ENCODE measurements at regions not wholly inside any gene's neighbourhood (a gene's known extent, or its start where the extent isn't known, plus 50 kb on each side); places are given as distances from the start of the nearest gene placed in this dataset.

DNA sequence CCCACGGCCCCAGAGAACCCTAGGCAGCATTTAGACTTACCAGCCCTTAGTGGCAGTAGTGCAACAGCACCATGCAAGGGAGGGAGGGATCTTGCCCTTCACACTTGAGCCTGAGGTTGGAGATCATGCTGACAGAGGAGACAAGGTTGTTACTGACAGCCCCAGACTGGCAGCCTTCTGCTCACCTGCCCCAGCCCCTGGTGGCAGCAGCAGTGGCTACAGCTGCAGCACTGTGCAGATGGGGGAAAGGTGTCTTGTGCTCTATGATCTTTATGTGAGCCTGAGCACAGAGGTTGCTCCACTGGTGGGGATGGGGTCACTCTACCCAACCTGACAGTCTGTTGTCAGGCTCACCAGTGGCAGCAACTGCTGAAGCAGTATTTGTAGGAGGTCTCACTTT is 501.2 kb upstream of the LRRTM4 start:
- no peaks in the 10 kb centered on the region for H3F3A ChIP-seq (ENCODE audit: low read depth)
- H3K27me3 ChIP-seq (ENCODE audit: insufficient read depth, low read length, poor library complexity, severe bottlenecking): no peaks in the 10 kb centered on the region
- no peak overlapping the region for H3K4me3 ChIP-seq (ENCODE audit: low read length, poor library complexity, severe bottlenecking)
- no peaks in the 10 kb centered on the region for H3K79me2 ChIP-seq (ENCODE audit: insufficient read depth, low read length)
- no peaks in the 10 kb centered on the region for H3K36me3 ChIP-seq (ENCODE audit: insufficient read depth, low read length)
- H4K20me1 ChIP-seq (ENCODE audit: insufficient read depth, low read length, poor library complexity, severe bottlenecking): no peaks in the 10 kb centered on the region
- H3K4me1 ChIP-seq (ENCODE audit: insufficient read depth, low read length, poor library complexity, severe bottlenecking): no peaks in the 10 kb centered on the region
- H3K9me2 ChIP-seq (replicated peaks; ENCODE audit: low read depth, low read length): no peaks in the 10 kb centered on the region
- H2AFZ ChIP-seq (ENCODE audit: low read length): no peak overlapping the region
- no peaks in the 10 kb centered on the region for H3K9me3 ChIP-seq (ENCODE audit: insufficient read depth, low read depth, low read length)
- TF ChIP-seq EZH2phosphoT487 (IDR thresholded peaks at IDR 0.05; ENCODE audit: borderline replicate concordance): no peak
- TF ChIP-seq, protein P1, sequence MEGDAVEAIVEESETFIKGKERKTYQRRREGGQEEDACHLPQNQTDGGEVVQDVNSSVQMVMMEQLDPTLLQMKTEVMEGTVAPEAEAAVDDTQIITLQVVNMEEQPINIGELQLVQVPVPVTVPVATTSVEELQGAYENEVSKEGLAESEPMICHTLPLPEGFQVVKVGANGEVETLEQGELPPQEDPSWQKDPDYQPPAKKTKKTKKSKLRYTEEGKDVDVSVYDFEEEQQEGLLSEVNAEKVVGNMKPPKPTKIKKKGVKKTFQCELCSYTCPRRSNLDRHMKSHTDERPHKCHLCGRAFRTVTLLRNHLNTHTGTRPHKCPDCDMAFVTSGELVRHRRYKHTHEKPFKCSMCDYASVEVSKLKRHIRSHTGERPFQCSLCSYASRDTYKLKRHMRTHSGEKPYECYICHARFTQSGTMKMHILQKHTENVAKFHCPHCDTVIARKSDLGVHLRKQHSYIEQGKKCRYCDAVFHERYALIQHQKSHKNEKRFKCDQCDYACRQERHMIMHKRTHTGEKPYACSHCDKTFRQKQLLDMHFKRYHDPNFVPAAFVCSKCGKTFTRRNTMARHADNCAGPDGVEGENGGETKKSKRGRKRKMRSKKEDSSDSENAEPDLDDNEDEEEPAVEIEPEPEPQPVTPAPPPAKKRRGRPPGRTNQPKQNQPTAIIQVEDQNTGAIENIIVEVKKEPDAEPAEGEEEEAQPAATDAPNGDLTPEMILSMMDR (conservative IDR thresholded peaks at IDR 0.05; ENCODE audit: low read length): no peak
- H3K9ac ChIP-seq (ENCODE audit: low read depth, low read length, poor library complexity, severe bottlenecking): no peak overlapping the region
- H3K4me2 ChIP-seq (ENCODE audit: low read depth, low read length, poor library complexity, severe bottlenecking): no peak overlapping the region

DNA sequence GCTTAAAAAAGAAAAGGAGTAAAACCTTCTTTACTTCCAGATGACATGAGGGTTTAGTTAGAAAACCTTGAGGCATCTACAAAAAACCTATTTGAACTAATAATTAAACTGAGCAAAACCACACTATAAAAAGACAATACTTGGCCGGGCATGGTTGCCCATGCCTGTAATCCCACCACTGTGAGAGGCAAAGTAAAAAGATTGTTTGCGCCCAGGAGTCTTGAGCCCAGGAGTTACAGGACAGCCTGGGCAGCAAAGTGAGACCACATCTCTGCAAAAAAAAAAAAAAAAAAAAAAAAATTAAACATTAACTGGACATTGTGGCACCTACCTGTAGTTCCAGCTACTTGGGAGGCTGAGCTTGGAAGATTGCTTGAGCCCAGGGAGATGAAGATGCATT is 502.8 kb upstream of the LRRTM4 start:
- no peak for TF ChIP-seq EZH2phosphoT487 (IDR thresholded peaks at IDR 0.05; ENCODE audit: borderline replicate concordance)
- TF ChIP-seq, protein P1 (conservative IDR thresholded peaks at IDR 0.05; ENCODE audit: low read length): no peak
- Histone ChIP-seq H4K20me1 (ENCODE audit: insufficient read depth, low read length, poor library complexity, severe bottlenecking) (no peaks in the 10 kb centered on the region), H3K9me2 (replicated peaks; ENCODE audit: low read depth, low read length) (no peaks in the 10 kb centered on the region), H3K9me3 (ENCODE audit: insufficient read depth, low read depth, low read length) (no peaks in the 10 kb centered on the region), H3K79me2 (ENCODE audit: insufficient read depth, low read length) (no peaks in the 10 kb centered on the region), H3K9ac (ENCODE audit: low read depth, low read length, poor library complexity, severe bottlenecking) (no peak overlapping the region), H3K36me3 (ENCODE audit: insufficient read depth, low read length) (no peaks in the 10 kb centered on the region), H2AFZ (ENCODE audit: low read length) (no peak overlapping the region), H3K4me1 (ENCODE audit: insufficient read depth, low read length, poor library complexity, severe bottlenecking) (no peaks in the 10 kb centered on the region), H3K27me3 (ENCODE audit: insufficient read depth, low read length, poor library complexity, severe bottlenecking) (no peaks in the 10 kb centered on the region), H3K4me2 (ENCODE audit: low read depth, low read length, poor library complexity, severe bottlenecking) (no peak overlapping the region), H3K4me3 (ENCODE audit: low read length, poor library complexity, severe bottlenecking) (no peak overlapping the region), H3F3A (ENCODE audit: low read depth) (no peaks in the 10 kb centered on the region)

DNA sequence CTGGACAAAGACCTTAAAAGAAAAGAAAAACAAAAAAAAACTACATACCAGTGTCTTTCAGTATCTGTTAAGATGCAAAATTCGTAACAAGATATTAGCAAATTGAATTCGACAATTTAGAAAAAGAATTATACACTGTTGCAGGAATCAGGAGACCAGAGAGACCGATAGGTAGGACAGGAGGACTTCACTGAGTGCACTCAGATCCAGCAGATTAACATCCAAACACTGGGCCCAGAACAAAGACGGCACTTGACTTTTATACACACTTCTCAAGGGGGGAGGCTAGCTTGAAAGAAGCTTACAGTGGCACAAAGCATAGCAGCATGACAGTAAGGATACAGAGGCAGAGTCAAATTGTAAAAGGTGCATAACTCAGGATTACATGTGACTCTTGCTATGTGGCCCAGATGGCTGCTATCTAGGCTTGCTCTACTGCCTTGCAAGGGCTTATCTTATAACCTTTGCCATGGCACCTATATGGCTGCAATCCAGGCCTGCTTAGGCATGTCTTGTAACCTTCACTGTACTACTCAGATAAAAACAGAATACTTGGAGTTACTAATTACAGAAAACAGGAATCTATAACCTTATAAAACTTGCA is 507.3 kb upstream of the LRRTM4 start:
- H3K9ac ChIP-seq (ENCODE audit: low read depth, low read length, poor library complexity, severe bottlenecking): no peak overlapping the region
- H3K4me1 ChIP-seq (ENCODE audit: insufficient read depth, low read length, poor library complexity, severe bottlenecking): no peaks in the 10 kb centered on the region
- H3K27me3 ChIP-seq (ENCODE audit: insufficient read depth, low read length, poor library complexity, severe bottlenecking): no peaks in the 10 kb centered on the region
- no peaks in the 10 kb centered on the region for H3K9me3 ChIP-seq (ENCODE audit: insufficient read depth, low read depth, low read length)
- no peak overlapping the region for H3K4me2 ChIP-seq (ENCODE audit: low read depth, low read length, poor library complexity, severe bottlenecking)
- no peak for TF ChIP-seq EZH2phosphoT487 (IDR thresholded peaks at IDR 0.05; ENCODE audit: borderline replicate concordance)
- TF ChIP-seq, protein P1 (conservative IDR thresholded peaks at IDR 0.05; ENCODE audit: low read length): no peak
- no peaks in the 10 kb centered on the region for H3K9me2 ChIP-seq (replicated peaks; ENCODE audit: low read depth, low read length)
- no peaks in the 10 kb centered on the region for H4K20me1 ChIP-seq (ENCODE audit: insufficient read depth, low read length, poor library complexity, severe bottlenecking)
- H3K79me2 ChIP-seq (ENCODE audit: insufficient read depth, low read length): no peaks in the 10 kb centered on the region
- no peak overlapping the region for H3K4me3 ChIP-seq (ENCODE audit: low read length, poor library complexity, severe bottlenecking)
- no peaks in the 10 kb centered on the region for H3F3A ChIP-seq (ENCODE audit: low read depth)
- H2AFZ ChIP-seq (ENCODE audit: low read length): no peak overlapping the region
- no peaks in the 10 kb centered on the region for H3K36me3 ChIP-seq (ENCODE audit: insufficient read depth, low read length)

Data from Loucy (cell line).